Right lobe of liver (tissue), 4 donors: ENCODE measurements at regions not wholly inside any gene's neighbourhood (a gene's known extent, or its start where the extent isn't known, plus 50 kb on each side); places are given as distances from the start of the nearest gene placed in this dataset.

Source experiments
- POLR2A ChIP-seq: fragments of 450-650 bp; IDR thresholded peaks from one replicate; pipeline ENCODE4 v1.6.1; 2017; ENCODE audit warnings: antibody characterized with exemption, mild to moderate bottlenecking
- TF ChIP-seq, protein P1 (sequence below), 4 donors: fragments of 200-600 bp in 3 of 4; fragments of 450-650 bp in 1 of 4; IDR thresholded peaks; one replicate each; pipeline versions ENCODE4 v1.5.1 to v1.8.0; 2016 to 2022; ENCODE audit warnings: antibody characterized with exemption in 4 of 4, mild to moderate bottlenecking in 2 of 4
- donor health status: DM: no; HTN: no; CAD: no.
- donor health status: DM: no; HTN: no; CAD: no.
- donor health status: DM: no; HTN: yes; CAD: no.

DNA sequence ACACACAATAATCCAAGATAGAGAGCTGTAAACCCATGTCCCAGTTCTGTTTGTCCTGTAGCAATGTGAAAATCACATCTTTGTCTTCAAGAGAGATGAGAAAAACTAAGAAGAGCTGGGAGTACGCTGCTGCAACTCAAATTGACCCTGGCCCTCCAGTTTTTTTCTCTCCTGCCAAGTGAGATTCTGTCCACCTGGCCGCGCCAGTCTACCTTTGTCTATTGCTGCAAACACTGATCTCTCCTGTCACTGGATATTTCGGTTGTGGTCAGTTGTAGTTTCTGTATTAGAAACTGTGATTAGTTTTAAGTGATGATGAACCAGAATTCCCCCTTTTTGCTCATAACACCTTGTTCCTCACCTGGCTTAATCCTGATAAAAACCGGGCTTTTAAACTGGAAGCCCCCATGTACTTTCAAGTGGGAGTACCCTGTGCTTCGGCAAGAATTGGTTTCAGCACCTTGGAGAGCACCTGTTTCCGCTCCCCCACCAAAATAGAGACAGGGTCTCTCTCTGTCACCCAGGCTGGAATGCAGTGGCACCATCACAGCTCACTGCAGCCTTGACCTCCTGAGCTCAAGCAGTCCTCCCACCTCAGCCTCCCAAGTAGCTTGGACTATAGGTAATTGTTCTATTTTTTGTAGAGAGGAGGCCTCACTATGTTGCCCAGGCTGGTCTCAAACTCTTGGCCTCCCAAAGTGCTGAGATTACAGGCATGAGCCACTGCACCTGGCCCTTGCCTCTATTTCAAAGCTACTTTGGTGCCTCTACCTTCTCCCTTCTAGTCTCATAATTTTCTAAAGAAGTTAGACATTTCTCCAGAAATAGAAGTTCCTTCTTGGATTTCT, 156.8 kb downstream of the PHETA1 start:
- TF ChIP-seq POLR2A, result no peak
- TF ChIP-seq, protein P1, sequence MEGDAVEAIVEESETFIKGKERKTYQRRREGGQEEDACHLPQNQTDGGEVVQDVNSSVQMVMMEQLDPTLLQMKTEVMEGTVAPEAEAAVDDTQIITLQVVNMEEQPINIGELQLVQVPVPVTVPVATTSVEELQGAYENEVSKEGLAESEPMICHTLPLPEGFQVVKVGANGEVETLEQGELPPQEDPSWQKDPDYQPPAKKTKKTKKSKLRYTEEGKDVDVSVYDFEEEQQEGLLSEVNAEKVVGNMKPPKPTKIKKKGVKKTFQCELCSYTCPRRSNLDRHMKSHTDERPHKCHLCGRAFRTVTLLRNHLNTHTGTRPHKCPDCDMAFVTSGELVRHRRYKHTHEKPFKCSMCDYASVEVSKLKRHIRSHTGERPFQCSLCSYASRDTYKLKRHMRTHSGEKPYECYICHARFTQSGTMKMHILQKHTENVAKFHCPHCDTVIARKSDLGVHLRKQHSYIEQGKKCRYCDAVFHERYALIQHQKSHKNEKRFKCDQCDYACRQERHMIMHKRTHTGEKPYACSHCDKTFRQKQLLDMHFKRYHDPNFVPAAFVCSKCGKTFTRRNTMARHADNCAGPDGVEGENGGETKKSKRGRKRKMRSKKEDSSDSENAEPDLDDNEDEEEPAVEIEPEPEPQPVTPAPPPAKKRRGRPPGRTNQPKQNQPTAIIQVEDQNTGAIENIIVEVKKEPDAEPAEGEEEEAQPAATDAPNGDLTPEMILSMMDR (IDR thresholded peaks at IDR 0.05), result no peak
